ENCODE measurements at regions not wholly inside any gene's neighbourhood (a gene's known extent, or its start where the extent isn't known, plus 50 kb on each side); places are given as distances from the start of the nearest gene placed in this dataset.

GRCh38 chr18:65429601-65430000 is 321.2 kb upstream of the CDH7 start:
- TF ChIP-seq, protein P1, sequence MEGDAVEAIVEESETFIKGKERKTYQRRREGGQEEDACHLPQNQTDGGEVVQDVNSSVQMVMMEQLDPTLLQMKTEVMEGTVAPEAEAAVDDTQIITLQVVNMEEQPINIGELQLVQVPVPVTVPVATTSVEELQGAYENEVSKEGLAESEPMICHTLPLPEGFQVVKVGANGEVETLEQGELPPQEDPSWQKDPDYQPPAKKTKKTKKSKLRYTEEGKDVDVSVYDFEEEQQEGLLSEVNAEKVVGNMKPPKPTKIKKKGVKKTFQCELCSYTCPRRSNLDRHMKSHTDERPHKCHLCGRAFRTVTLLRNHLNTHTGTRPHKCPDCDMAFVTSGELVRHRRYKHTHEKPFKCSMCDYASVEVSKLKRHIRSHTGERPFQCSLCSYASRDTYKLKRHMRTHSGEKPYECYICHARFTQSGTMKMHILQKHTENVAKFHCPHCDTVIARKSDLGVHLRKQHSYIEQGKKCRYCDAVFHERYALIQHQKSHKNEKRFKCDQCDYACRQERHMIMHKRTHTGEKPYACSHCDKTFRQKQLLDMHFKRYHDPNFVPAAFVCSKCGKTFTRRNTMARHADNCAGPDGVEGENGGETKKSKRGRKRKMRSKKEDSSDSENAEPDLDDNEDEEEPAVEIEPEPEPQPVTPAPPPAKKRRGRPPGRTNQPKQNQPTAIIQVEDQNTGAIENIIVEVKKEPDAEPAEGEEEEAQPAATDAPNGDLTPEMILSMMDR (IDR thresholded peaks at IDR 0.05): no peak
- no peaks in the 10 kb centered on the region for H3K36me3 Mint-ChIP-seq
- intact Hi-C loops (cut with micrococcal nuclease): no loop called here
- H3K27me3 ChIP-seq (ENCODE audit: control insufficient read depth, insufficient read depth, low read length): no peaks in the 10 kb centered on the region
- no peak overlapping the region for H3K4me3 ChIP-seq (ENCODE audit: low read length)
- H3K9me3 ChIP-seq (ENCODE audit: control insufficient read depth, insufficient read depth, low read length): no peaks in the 10 kb centered on the region
- DNase-seq (no peak), ATAC-seq (no peak)
- H3K4me1 ChIP-seq (ENCODE audit: control insufficient read depth, insufficient read depth, low read length): no peaks in the 10 kb centered on the region
- peaks cover 16 to 22% of the 10 kb centered on the region in 2 donors for H3K9me3 Mint-ChIP-seq
- 88% methylated on average over 4 of the region's 4 CpGs for WGBS (ENCODE audit: insufficient coverage)
- no peaks in the 10 kb centered on the region for H3K27me3 Mint-ChIP-seq (ENCODE audit: low read depth in 2 of 2)
- H3K27ac Mint-ChIP-seq: no peak overlapping the region
- no peaks in the 10 kb centered on the region for H3K36me3 ChIP-seq (ENCODE audit: control insufficient read depth, insufficient read depth, low read length)
- no peaks in the 10 kb centered on the region for H3K4me1 Mint-ChIP-seq
- H3K4me3 Mint-ChIP-seq: no peak overlapping the region
- no peak overlapping the region for H3K27ac ChIP-seq (ENCODE audit: low read length)

GRCh38 chr18:65425366-65425765 is 325.4 kb upstream of the CDH7 start:
- Histone ChIP-seq H3K27ac (ENCODE audit: low read length) (no peak overlapping the region), H3K36me3 (ENCODE audit: control insufficient read depth, insufficient read depth, low read length) (no peaks in the 10 kb centered on the region), H3K4me1 (ENCODE audit: control insufficient read depth, insufficient read depth, low read length) (no peaks in the 10 kb centered on the region), H3K9me3 (ENCODE audit: control insufficient read depth, insufficient read depth, low read length) (no peaks in the 10 kb centered on the region), H3K4me3 (ENCODE audit: low read length) (no peak overlapping the region), H3K27me3 (ENCODE audit: control insufficient read depth, insufficient read depth, low read length) (no peaks in the 10 kb centered on the region)
- Mint-ChIP-seq H3K36me3 (no peaks in the 10 kb centered on the region), H3K4me3 (no peak overlapping the region), H3K4me1 (no peaks in the 10 kb centered on the region), H3K27me3 (ENCODE audit: low read depth in 2 of 2) (no peaks in the 10 kb centered on the region), H3K9me3 (peaks cover 16 to 26% of the 10 kb centered on the region in 2 donors), H3K27ac (no peak overlapping the region)
- TF ChIP-seq, protein P1 (IDR thresholded peaks at IDR 0.05): no peak
- no CpG with 5 or more reads among the region's 3 CpGs for WGBS (ENCODE audit: insufficient coverage)
- DNase-seq (no peak), ATAC-seq (no peak)
- intact Hi-C loops (cut with micrococcal nuclease): no loop called here

GRCh38 chr18:65423776-65424175 is 327.0 kb upstream of the CDH7 start:
- WGBS (ENCODE audit: insufficient coverage): 89% methylated on average over 2 of the region's 4 CpGs

More at GRCh38 chr18:65423776-65424175, 327.0 kb upstream of the CDH7 start:
- Mint-ChIP-seq H3K4me3 (no peak overlapping the region), H3K36me3 (no peaks in the 10 kb centered on the region), H3K4me1 (no peaks in the 10 kb centered on the region), H3K27ac (no peak overlapping the region), H3K9me3 (peaks cover 14 to 23% of the 10 kb centered on the region in 2 donors), H3K27me3 (ENCODE audit: low read depth in 2 of 2) (no peaks in the 10 kb centered on the region)
- Histone ChIP-seq H3K27ac (ENCODE audit: low read length) (no peak overlapping the region), H3K36me3 (ENCODE audit: control insufficient read depth, insufficient read depth, low read length) (no peaks in the 10 kb centered on the region), H3K4me1 (ENCODE audit: control insufficient read depth, insufficient read depth, low read length) (no peaks in the 10 kb centered on the region), H3K27me3 (ENCODE audit: control insufficient read depth, insufficient read depth, low read length) (no peaks in the 10 kb centered on the region), H3K9me3 (ENCODE audit: control insufficient read depth, insufficient read depth, low read length) (no peaks in the 10 kb centered on the region), H3K4me3 (ENCODE audit: low read length) (no peak overlapping the region)
- TF ChIP-seq, protein P1 (IDR thresholded peaks at IDR 0.05): no peak
- DNase-seq: no peak
- no peak for ATAC-seq
- intact Hi-C loops (cut with micrococcal nuclease): no loop called here

Data from natural killer cell (primary cell).